Left kidney (tissue), 1 donor: ENCODE measurements at regions not wholly inside any gene's neighbourhood (a gene's known extent, or its start where the extent isn't known, plus 50 kb on each side); places are given as distances from the start of the nearest gene placed in this dataset.
"Not testable (repeated sequence)": the region's sequence is repeated elsewhere in the genome, so short reads cannot be mapped to it uniquely, and the experiment has no call there.

ENCODE experiments used
- DNase-seq: peaks from one replicate; pipeline ENCODE4 v3.0.0-alpha.2; 2013

- not testable (repeated sequence) for DNase-seq
Measured at GRCh38 chr2:94576486-94576885, 294.7 kb upstream of the TEKT4 start.

GRCh38 chr2:94577160-94577559 lies 294.1 kb upstream of the TEKT4 start:
- peak; percentile 67 for DNase-seq

- not testable (repeated sequence) for DNase-seq
Measured at GRCh38 chr2:94579221-94579620, 292.0 kb upstream of the TEKT4 start.

GRCh38 chr2:94583081-94583723 lies 288.0 kb upstream of the TEKT4 start:
- not testable (repeated sequence) for DNase-seq

GRCh38 chr2:94584569-94584968 lies 286.7 kb upstream of the TEKT4 start:
- not testable (repeated sequence) for DNase-seq

DNA sequence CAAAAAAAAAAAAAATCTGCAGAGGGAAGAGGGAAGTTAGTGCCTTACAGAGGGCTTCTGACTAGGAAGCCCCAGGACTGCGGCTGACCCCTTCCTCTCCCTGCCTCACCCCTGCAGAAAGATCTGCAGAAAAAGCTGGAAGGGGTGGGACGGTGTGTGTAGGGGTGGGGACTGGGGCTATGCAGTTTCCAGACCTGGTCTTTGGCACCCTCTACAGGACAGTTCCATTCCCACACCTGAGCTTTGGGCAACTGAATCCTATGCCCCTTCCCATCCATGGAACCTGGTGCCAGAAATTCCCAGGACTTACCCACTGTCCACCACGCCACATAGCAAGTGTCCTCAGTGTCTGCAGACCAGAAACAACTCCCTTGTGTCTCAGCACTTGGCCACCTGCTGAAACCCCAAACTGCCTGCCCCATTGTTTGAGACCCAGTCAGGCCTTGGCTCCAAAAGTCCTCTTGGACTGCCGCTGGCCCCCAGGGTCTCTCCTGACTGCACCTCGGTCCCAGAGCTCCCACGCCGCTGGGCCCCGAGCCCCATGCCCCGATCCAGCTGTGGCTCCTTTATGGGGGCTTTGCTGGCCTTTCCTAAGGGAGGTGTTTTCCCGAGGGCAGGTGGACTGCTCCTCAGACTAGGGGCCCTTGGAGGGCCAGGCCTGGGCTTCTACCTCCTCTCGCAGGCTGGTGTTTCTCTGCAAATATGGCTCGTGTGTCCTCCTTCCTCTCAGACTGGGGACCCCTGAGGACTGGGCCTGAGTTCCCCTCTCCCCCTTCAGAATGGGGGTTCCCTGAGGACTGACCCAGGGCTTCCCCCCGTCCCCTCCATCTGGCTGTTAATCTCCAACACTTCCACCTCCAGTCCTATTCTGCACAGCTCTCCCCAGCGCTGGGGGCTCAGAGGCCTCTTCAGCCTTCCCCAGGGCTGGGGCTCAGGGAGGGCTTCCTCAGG lies 284.9 kb upstream of the TEKT4 start:
- peak; percentile 11 for DNase-seq

GRCh38 chr2:94587042-94587441 lies 284.2 kb upstream of the TEKT4 start:
- DNase-seq, result not testable (repeated sequence)

GRCh38 chr2:94594019-94594836 lies 277.0 kb upstream of the TEKT4 start:
- not testable (repeated sequence) for DNase-seq

GRCh38 chr2:94595956-94596355 lies 275.3 kb upstream of the TEKT4 start:
- not testable (repeated sequence) for DNase-seq

DNA sequence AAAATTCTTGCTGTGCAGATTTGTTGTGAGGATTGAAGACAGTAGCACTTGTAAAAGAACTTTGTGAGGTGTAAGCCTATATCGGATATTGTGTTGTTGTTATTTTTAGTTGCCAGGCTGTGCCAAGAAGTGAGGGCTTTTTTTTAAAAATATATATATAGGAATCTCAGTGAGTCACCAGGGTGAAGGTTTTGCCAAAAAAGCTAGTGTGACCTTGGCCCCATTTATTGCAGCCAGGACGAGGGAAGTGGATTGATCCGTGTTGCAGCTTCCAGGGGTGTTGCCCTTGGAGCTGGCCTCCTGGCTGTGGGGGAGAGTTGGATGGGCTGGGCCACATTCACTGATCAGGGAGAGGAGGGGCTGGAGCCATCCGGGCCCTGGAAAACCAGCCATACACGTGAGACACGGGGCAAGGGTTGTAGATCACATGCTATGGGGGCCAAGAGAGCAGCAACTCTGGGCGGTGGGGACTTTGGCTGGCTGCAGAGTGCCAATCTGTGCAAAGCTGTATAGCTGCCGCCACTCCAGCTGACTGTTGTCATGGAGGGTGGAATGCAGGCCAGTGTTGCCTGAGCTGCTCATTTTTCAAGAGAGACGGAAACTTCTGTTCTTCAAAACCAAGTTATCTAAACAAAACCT lies 273.0 kb upstream of the TEKT4 start:
- DNase-seq, result not testable (repeated sequence)

DNA sequence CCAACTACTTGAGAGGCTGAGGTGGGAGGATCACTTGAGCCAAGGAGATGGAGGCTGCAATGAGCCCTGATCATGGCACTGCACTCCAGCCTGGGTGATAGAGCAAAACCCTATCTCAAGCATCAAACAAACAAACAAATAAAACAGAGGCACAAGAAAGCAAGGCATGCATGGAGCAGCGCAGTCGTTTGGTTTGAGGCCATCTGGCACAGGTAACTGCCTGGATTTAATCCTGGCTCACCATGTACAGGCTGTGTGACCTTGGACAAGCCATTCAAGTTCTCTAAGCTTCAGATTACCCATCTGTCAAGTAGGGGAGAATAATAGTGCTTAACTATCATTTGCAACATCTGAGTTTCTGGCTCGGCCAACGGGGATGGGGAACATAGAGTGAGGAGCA lies 270.3 kb upstream of the TEKT4 start:
- not testable (repeated sequence) for DNase-seq

DNA sequence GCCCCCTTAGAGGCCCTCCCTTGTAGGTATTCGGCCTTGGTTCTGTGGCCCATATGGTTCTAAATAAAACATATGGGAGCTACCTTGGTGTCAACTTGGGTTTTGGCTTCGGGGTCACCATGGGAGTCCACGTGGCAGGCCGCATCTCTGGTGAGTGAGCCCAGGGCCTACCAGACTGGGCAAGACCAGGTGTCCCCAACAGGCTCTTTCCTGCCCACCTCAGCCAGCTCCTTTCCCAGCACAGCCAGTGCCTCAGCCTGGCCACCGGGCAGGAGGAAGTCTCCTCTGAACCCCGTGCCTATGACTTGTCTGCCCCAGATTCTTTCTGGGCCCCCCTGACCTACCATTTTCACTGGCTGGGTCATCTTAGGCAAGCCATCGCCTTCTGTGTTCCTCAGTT lies 268.8 kb upstream of the TEKT4 start:
- no peak for DNase-seq

DNA sequence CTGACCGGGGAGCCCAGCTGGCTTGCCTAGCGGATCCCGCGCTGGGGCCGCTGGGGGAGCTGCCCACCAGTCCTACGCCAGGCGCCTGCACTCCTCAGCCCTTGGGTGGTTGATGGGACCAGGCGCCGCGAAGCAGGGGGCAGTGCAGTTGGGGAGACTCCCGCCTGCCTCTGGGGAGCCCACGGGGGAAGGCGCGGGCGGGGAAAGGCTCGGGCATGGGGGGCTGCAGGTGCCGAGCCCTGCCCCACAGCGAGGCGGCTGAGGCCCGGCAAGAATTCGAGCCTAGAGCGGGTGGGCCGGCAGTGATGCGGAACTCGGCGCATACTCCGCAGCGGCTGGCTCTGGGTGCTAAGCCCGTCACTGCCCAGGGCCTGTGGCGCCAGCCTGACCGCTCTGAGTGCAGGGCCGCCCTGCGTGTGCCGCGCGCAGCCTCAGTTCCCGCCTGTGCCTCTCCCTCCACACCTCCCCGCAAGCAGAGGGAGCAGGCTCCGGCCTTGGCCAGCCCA lies 249.1 kb upstream of the TEKT4 start:
- no peak for DNase-seq

DNA sequence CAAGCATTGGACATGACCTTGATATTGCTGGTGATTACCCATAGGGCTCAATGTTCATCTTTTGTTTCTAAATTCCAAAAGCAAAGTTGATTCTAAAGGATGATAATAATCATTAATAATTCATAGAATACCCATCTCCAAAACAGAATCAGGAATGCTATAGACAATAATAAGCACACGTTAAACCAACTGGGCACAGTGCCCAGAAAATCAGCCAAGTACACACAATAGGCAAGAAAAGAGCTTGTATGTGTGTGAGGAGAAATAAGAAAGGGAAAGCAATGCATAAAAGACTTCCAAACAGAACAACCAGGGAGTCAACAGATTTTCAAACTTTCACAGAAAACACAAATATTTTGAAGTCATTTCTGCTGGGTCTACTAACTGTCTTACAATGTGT lies 242.3 kb upstream of the TEKT4 start:
- DNase-seq, result not testable (repeated sequence)

DNA sequence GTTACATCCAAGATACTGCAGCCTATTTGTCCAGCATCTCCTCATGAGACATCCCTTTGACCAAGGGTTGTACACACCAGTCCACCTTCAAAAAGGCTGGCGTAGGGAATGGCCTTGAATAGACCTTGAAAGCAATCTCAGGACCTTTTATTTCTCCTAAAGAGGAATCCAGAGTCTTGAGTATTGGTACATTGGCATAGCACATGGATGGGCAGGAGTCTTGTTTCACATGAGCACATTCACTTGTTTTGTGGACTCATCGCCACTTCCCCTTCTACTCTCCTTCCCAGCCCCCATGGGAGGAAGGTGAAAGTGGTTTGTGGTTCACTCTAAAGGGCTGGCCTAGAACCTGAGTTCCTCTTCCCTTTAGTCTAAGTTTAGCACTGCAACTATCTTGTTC lies 229.8 kb upstream of the TEKT4 start:
- not testable (repeated sequence) for DNase-seq

DNA sequence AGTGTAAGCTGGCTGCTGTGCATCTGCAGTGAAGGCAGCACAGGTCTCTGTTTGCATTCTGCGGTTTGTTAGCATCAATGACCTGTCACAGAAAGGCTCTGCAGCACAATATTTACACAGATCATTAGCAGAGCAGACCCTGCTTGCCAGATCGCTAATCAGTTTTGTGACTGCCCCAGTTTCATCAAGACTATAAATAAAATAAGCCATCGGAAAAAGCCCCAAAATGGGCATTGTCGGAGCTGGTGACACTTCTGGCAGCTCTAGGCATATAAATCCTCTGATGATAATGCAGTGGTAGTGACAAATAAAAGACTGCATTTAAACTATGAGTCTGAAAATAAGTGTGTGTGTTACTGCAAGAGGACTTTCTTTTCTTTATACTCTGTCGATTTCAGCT lies 219.1 kb upstream of the TEKT4 start:
- not testable (repeated sequence) for DNase-seq

DNA sequence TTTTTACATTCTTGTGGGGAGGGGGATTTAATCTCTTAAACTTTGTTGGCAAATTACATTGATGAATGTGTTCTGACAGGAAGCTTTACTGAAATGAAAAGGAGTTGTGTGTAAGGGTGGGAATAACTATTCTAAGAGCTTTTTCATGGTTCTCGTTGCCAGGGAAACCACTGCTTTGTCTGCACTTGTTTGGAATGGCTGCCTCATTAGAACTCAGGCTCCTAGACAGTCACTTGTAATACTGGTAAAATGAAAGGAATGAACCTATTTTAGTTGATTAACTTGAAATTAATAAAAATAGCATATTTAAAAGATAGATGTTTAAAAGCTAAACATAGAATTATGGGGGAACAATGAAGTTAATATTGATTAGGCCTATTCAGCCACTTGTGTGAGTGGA lies 201.4 kb upstream of the TEKT4 start:
- DNase-seq, result not testable (repeated sequence)

GRCh38 chr2:94694236-94694635 lies 177.0 kb upstream of the TEKT4 start:
- DNase-seq, result not testable (repeated sequence)

DNA sequence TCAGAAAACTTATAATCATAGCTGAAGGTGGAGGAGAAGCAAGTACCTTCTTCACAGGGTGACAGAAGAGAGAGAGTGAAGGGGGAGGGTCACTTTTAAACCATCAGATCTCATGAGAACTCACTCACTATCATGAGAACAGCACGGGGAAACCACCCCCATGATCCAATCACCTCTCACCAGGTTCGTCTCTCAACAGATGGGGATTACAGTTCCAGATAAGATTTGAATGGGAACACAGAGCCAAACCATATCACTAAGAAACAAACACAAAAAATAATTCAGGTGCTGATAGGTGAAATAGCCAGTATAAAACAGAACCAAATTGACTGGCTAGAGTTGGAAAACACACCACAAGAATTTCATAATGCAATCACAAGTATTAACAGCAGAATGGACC lies 162.2 kb upstream of the TEKT4 start:
- DNase-seq, result not testable (repeated sequence)

DNA sequence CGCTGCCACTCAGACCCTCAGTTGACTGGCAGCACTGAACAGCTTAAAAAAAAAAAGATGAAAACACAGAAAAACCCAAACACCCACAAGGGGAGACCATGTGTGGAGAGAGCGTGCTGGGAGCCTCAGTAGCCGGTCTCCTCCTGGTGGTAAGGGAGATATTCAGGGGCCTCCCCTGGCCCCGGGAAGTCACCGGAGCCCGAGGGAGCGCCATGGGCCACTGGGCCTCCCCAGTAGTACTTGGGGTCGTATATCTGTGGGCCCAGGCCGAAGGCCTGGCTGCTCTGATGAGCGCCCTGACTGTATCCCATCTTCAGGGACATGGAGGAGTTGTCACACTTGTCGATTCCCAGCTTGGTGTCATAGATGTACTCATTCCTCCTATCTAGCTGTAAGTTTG lies 145.7 kb upstream of the TEKT4 start:
- DNase-seq, result no peak

DNA sequence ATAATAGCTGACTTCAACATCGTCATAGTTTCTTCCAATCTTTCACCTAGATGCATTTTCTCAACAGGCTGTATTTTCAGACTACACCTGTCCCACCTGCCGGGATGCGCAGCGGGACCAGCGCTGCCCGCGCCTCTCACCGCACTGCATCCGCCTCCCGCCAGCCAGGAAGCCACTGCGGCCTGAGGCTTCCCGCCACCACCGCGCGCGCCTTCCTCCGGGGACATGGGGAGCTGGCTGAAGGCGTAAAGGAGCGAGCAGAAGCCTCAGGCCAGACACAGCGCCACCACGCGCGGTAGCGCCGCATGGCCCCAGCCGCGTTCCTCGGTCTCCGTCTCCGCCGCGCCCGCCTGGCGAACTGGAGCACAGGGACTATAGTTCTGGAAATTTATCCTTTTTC lies 135.7 kb upstream of the TEKT4 start:
- DNase-seq, result not testable (repeated sequence)

DNA sequence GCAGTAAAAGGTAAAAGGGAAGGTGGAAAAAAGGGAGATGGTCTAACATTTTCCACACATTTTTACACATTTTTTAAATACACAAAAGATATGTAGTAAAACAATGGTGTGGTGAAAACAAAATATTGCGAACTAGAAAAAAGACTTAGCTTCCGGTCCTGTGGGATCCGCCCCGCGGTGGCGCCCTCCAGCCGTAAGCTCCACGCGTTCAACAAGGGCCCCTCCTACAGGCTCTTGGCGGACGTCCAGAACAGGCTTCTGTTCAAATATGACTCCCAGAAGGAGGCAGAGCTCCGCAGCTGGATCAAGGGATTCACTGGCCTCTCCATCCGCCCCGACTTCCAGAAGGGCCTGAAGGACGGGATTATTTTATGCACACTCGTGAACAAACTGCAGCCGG lies 134.1 kb upstream of the TEKT4 start:
- not testable (repeated sequence) for DNase-seq
